H1 (cell line): ENCODE measurements at regions not wholly inside any gene's neighbourhood (a gene's known extent, or its start where the extent isn't known, plus 50 kb on each side); places are given as distances from the start of the nearest gene placed in this dataset.

ENCODE experiments used
- CTCF ChIA-PET: fragments of 300-600 bp; sonication (Branson Sonifier 250); formaldehyde crosslinking; loops from one replicate; lab custom pipeline; 2021; ENCODE audit not compliant: partially characterized antibody; lab: Charles Lee
- POLR2A ChIA-PET: fragments of 300-600 bp; sonication (Branson Sonifier 250); formaldehyde crosslinking; loops from one replicate; lab custom pipeline; 2021; ENCODE audit warnings: inconsistent platforms; ENCODE audit not compliant: partially characterized antibody; lab: Charles Lee
- DNase-seq, 2 experiments: peaks; one replicate each; pipeline versions ENCODE4 v3.0.0 to v3.0.0-alpha.2; 2010 to 2022; ENCODE audit warnings: low spot score in 2 of 2, low read depth in 1 of 2, mixed read lengths in 1 of 2
- FAIRE-seq: peaks from 2 replicates; lab custom pipeline; 2011; peaks lifted over from hg19 to GRCh38; lab: Jason Lieb, UNC
- H2AFZ ChIP-seq: 2 replicates; pipeline ENCODE4 v1.8.1; 2012; ENCODE audit warnings: low read length, inconsistent platforms
- H2AK5ac ChIP-seq: 2 replicates; pipeline ENCODE4 v1.6.1; 2013; ENCODE audit warnings: low read depth, low read length
- H2BK120ac ChIP-seq: replicated peaks from 2 replicates; pipeline ENCODE3; 2013; ENCODE audit warnings: low read depth, low read length, inconsistent platforms
- H2BK12ac ChIP-seq: 2 replicates; pipeline ENCODE4 v1.6.1; 2013; ENCODE audit warnings: low read depth, low read length
- H2BK15ac ChIP-seq: 2 replicates; pipeline ENCODE4 v1.6.1; 2013; ENCODE audit warnings: low read length
- H2BK20ac ChIP-seq: 2 replicates; pipeline ENCODE4 v1.6.1; 2013; ENCODE audit warnings: low read length
- H2BK5ac ChIP-seq: 2 replicates; pipeline ENCODE4 v1.6.1; 2013; ENCODE audit warnings: low read depth, low read length
- H3K14ac ChIP-seq: 2 replicates; pipeline ENCODE4 v1.6.1; 2013; ENCODE audit warnings: inconsistent platforms; ENCODE audit not compliant: insufficient read length
- H3K18ac ChIP-seq: 2 replicates; pipeline ENCODE4 v1.6.1; 2013; ENCODE audit warnings: low read length; ENCODE audit errors: extremely low read depth
- H3K23ac ChIP-seq: 2 replicates; pipeline ENCODE4 v1.6.1; 2013; ENCODE audit warnings: inconsistent platforms; ENCODE audit not compliant: insufficient read length
- H3K23me2 ChIP-seq: 2 replicates; pipeline ENCODE4 v1.6.1; 2013; ENCODE audit warnings: low read depth, low read length
- H3K27ac ChIP-seq: 2 replicates; pipeline ENCODE4 v1.6.1; 2011; ENCODE audit warnings: low read depth, low read length, inconsistent platforms
- H3K27me3 ChIP-seq, 4 experiments: replicated peaks in 1 of 4; 1 replicate in 1 of 4; 2 replicates in 3 of 4; pipeline versions ENCODE4 v1.6.1 to v1.8.1; 2011 to 2013; ENCODE audit warnings: low read length in 3 of 4, mild to moderate bottlenecking in 3 of 4, inconsistent platforms in 2 of 4, mixed read lengths in 2 of 4, moderate library complexity in 1 of 4; ENCODE audit not compliant: control insufficient read depth in 3 of 4, insufficient read depth in 3 of 4; ENCODE audit errors: extremely low read depth in 1 of 4
- H3K36me3 ChIP-seq, 4 experiments: 2 replicates each; pipeline versions ENCODE4 v1.6.1 to v1.8.1; 2011 to 2013; ENCODE audit warnings: mild to moderate bottlenecking in 4 of 4, low read length in 3 of 4, moderate library complexity in 2 of 4, control low read depth in 1 of 4, inconsistent platforms in 1 of 4; ENCODE audit not compliant: insufficient read depth in 4 of 4, control insufficient read depth in 2 of 4
- H3K4ac ChIP-seq: replicated peaks from 2 replicates; pipeline ENCODE3; 2013; ENCODE audit warnings: low read length, low read depth, mixed read lengths, inconsistent platforms; ENCODE audit not compliant: insufficient read length
- H3K4me1 ChIP-seq, 4 experiments: replicated peaks in 1 of 4; 1 replicate in 1 of 4; 2 replicates in 3 of 4; pipeline versions ENCODE4 v1.6.1 to v1.8.1; 2011 to 2013; ENCODE audit warnings: low read length in 3 of 4, inconsistent platforms in 2 of 4, mixed read lengths in 1 of 4; ENCODE audit not compliant: insufficient read depth in 4 of 4, control insufficient read depth in 3 of 4
- H3K4me2 ChIP-seq, 2 experiments: 2 replicates each; pipeline versions ENCODE4 v1.6.1 to v1.8.1; 2011 to 2013; ENCODE audit warnings: low read depth in 2 of 2, low read length in 2 of 2, control low read depth in 1 of 2, inconsistent platforms in 1 of 2, mild to moderate bottlenecking in 1 of 2; ENCODE audit not compliant: insufficient read depth in 1 of 2
- H3K4me3 ChIP-seq, 4 experiments: fragments of 200-600, 300-600 bp in 1 of 4; sonication (generic), shearing (Covaris generic), sonication (Bioruptor Twin) in 1 of 4; 2 replicates each; pipeline versions ENCODE4 v1.5.1 to v1.8.1; 2011 to 2016; ENCODE audit warnings: low read length in 4 of 4, low read depth in 3 of 4, control low read depth in 2 of 4, inconsistent platforms in 2 of 4, mild to moderate bottlenecking in 2 of 4, mixed read lengths in 1 of 4, moderate library complexity in 1 of 4; ENCODE audit not compliant: insufficient read depth in 2 of 4; ENCODE audit errors: extremely low read depth in 1 of 4
- H3K56ac ChIP-seq: replicated peaks from 2 replicates; pipeline ENCODE3; 2013; ENCODE audit warnings: low read depth, mild to moderate bottlenecking, mixed read lengths, low read length, inconsistent platforms; ENCODE audit not compliant: insufficient read length
- H3K79me1 ChIP-seq: 2 replicates; pipeline ENCODE4 v1.6.1; 2013; ENCODE audit warnings: low read depth, low read length, control low read depth
- H3K79me2 ChIP-seq, 2 experiments: 2 replicates each; pipeline versions ENCODE4 v1.6.1 to v1.8.1; 2012 to 2013; ENCODE audit warnings: low read length in 2 of 2, mild to moderate bottlenecking in 2 of 2, inconsistent platforms in 1 of 2; ENCODE audit not compliant: insufficient read depth in 2 of 2, control insufficient read depth in 1 of 2
- H3K9ac ChIP-seq, 4 experiments: replicated peaks in 1 of 4; 1 replicate in 1 of 4; 2 replicates in 3 of 4; pipeline versions ENCODE4 v1.6.1 to v1.8.1; 2011 to 2013; ENCODE audit warnings: low read depth in 3 of 4, low read length in 3 of 4, control low read depth in 2 of 4, mild to moderate bottlenecking in 2 of 4, moderate library complexity in 2 of 4, inconsistent platforms in 1 of 4; ENCODE audit errors: extremely low read depth in 1 of 4
- H3K9me3 ChIP-seq, 2 experiments: 2 replicates each; pipeline versions ENCODE4 v1.6.1 to v1.8.1; 2012 to 2013; ENCODE audit warnings: mild to moderate bottlenecking in 2 of 2, moderate library complexity in 2 of 2, control low read depth in 1 of 2, inconsistent platforms in 1 of 2, low read depth in 1 of 2, low read length in 1 of 2, mixed read lengths in 1 of 2; ENCODE audit not compliant: insufficient read depth in 2 of 2
- H4K20me1 ChIP-seq, 2 experiments: replicated peaks in 1 of 2; 2 replicates each; pipeline versions ENCODE3 to v1.8.1; 2011 to 2013; ENCODE audit warnings: inconsistent platforms in 2 of 2, low read length in 2 of 2, mild to moderate bottlenecking in 1 of 2; ENCODE audit not compliant: insufficient read depth in 2 of 2, control insufficient read depth in 1 of 2
- H4K5ac ChIP-seq: 2 replicates; pipeline ENCODE4 v1.6.1; 2013; ENCODE audit warnings: low read length, low read depth, mixed read lengths, inconsistent platforms; ENCODE audit not compliant: insufficient read length
- H4K8ac ChIP-seq: 2 replicates; pipeline ENCODE4 v1.8.0; 2013; ENCODE audit warnings: mild to moderate bottlenecking, moderate library complexity, low read length, inconsistent platforms; ENCODE audit not compliant: insufficient read depth; ENCODE audit errors: extremely low read depth
- H4K91ac ChIP-seq: replicated peaks from 2 replicates; pipeline ENCODE3; 2013; ENCODE audit warnings: low read length, mixed read lengths, inconsistent platforms; ENCODE audit not compliant: insufficient read length
- EGR1 ChIP-seq: IDR thresholded peaks from 2 replicates; pipeline ENCODE4 v1.6.1; 2011; ENCODE audit warnings: low read depth, low read length, borderline replicate concordance
- EZH2 ChIP-seq: fragments of 200-600 bp; sonication (generic); IDR thresholded peaks from 2 replicates; pipeline ENCODE4 v1.7.1; 2012; ENCODE audit warnings: low read depth, mild to moderate bottlenecking, moderate library complexity, low read length, inconsistent platforms; ENCODE audit not compliant: severe bottlenecking
- JUN ChIP-seq: IDR thresholded peaks from 2 replicates; pipeline ENCODE4 v1.6.1; 2011; ENCODE audit warnings: low read depth, mild to moderate bottlenecking, improper control_type of control experiment, low read length
- KDM5A ChIP-seq: fragments of 200-600 bp; IDR thresholded peaks from 2 replicates; pipeline ENCODE4 v1.7.1; 2012; ENCODE audit warnings: mild to moderate bottlenecking, low read length, inconsistent platforms, mixed read lengths
- NRF1 ChIP-seq: IDR thresholded peaks from 2 replicates; pipeline ENCODE4 v1.6.1; 2011; ENCODE audit warnings: mild to moderate bottlenecking, low read depth, low read length, improper control_type of control experiment
- POLR2AphosphoS5 ChIP-seq: IDR thresholded peaks from 2 replicates; pipeline ENCODE4 v1.6.1; 2011; ENCODE audit warnings: low read depth, low read length
- SIN3A ChIP-seq, 2 experiments: IDR thresholded peaks in 1 of 2; conservative IDR thresholded peaks in 1 of 2; 2 replicates each; pipeline ENCODE4 v1.6.1; 2011 to 2012; ENCODE audit warnings: low read length in 2 of 2, improper control_type of control experiment in 1 of 2, low read depth in 1 of 2, mild to moderate bottlenecking in 1 of 2
- SIRT6 ChIP-seq: IDR thresholded peaks from one replicate; pipeline ENCODE4 v1.7.1; 2012; ENCODE audit warnings: low read length, inconsistent platforms
- SP1 ChIP-seq: IDR thresholded peaks from 2 replicates; pipeline ENCODE4 v1.6.1; 2011; ENCODE audit warnings: low read depth, low read length
- SP2 ChIP-seq: IDR thresholded peaks from 2 replicates; pipeline ENCODE4 v1.6.1; 2012; ENCODE audit warnings: mild to moderate bottlenecking, low read length, inconsistent platforms
- YY1 ChIP-seq: IDR thresholded peaks from 2 replicates; pipeline ENCODE4 v1.6.1; 2011; ENCODE audit warnings: low read depth, mild to moderate bottlenecking, low read length
- WGBS, 2 experiments: shearing (Covaris generic) in 1 of 2; methylation state at CpG; one replicate each; pipeline versions ENCODE4 v1.1.6 to v1.1.7; 2013 to 2015; ENCODE audit warnings: low lambda C conversion rate in 2 of 2, mixed read lengths in 2 of 2, inconsistent platforms in 1 of 2, low coverage in 1 of 2, missing lambda C conversion rate in 1 of 2; ENCODE audit not compliant: insufficient replicate concordance in 2 of 2, insufficient coverage in 1 of 2, insufficient read length in 1 of 2; ENCODE audit errors: extremely low coverage in 1 of 2, missing lambda C conversion rate in 1 of 2; 5-methylcytosine and 5-hydroxymethylcytosine counted together
- TF ChIP-seq, protein P1 (sequence below): IDR thresholded peaks from 2 replicates; pipeline ENCODE4 v1.6.1; 2011; ENCODE audit warnings: low read length, improper control_type of control experiment

DNA sequence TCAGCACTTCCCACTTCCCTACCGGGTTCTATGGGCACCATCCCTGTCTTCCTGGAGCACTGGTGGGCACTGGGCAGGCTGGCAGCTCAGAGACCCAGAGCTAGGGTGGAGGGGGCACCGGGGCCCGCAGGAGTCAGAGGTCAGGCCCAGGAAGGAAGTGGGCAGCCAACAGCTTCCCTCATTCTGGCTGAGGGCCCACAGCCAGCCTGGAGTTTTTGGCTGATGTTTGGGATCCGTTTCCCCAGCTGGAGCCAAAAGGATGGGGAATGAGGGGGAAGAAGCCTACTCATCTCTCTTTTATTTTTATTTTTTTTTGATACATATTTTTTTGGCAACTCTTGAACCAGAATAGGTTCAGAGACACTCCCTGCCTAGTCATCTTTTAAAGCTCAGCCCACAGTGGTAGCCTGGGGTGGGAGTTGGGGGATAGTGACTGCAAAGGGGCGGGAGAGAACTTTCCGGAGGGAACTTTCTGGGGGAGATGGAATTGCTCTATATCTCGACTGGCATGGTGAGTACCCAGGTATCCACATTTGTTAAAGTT, 54.2 kb upstream of the MLN start:
- Histone ChIP-seq H3K9ac (no peak overlapping the region), H3K23me2 (no peaks in the 10 kb centered on the region), H3K4me2 (no peak overlapping the region), H4K20me1 (no peaks in the 10 kb centered on the region), H3K14ac (no peak overlapping the region), H2AFZ (no peak overlapping the region), H3K36me3 (no peaks in the 10 kb centered on the region), H3K23ac (no peak overlapping the region), H3K79me1 (no peaks in the 10 kb centered on the region), H3K27ac (no peak overlapping the region), H2BK120ac (no peak overlapping the region), H4K5ac (no peak overlapping the region), H3K4me1 (no peaks in the 10 kb centered on the region; a peak in 1 of 7 replicates), H2BK12ac (no peak overlapping the region), H3K4ac (no peak overlapping the region), H3K4me3 (no peak overlapping the region), H2BK15ac (no peak overlapping the region), H3K56ac (no peak overlapping the region), H3K79me2 (no peaks in the 10 kb centered on the region), H3K18ac (no peak overlapping the region), H3K27me3 (no peaks in the 10 kb centered on the region), H2BK20ac (no peak overlapping the region), H4K91ac (no peak overlapping the region), H2AK5ac (no peak overlapping the region), H3K9me3 (no peaks in the 10 kb centered on the region), H4K8ac (no peak overlapping the region)
- POLR2A ChIA-PET: no interaction called here
- FAIRE-seq: no peak
- CTCF ChIA-PET: interaction anchor here (1.0 to 11.6 kb wide), 5 partner anchors 88 to 205 kb away, joined by 3 to 87 read pairs (median 4); no protein-coding TSS in a partner anchor
- DNase-seq: no peak
- TF ChIP-seq, protein P1, sequence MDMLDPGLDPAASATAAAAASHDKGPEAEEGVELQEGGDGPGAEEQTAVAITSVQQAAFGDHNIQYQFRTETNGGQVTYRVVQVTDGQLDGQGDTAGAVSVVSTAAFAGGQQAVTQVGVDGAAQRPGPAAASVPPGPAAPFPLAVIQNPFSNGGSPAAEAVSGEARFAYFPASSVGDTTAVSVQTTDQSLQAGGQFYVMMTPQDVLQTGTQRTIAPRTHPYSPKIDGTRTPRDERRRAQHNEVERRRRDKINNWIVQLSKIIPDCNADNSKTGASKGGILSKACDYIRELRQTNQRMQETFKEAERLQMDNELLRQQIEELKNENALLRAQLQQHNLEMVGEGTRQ: no peak
- no peak for TF ChIP-seq EGR1
- TF ChIP-seq JUN: no peak
- no peak for TF ChIP-seq SP2
- TF ChIP-seq SP1: no peak
- TF ChIP-seq EZH2: no peak
- TF ChIP-seq SIN3A (conservative IDR thresholded peaks at IDR 0.05 in 1 of 2, IDR thresholded peaks at IDR 0.05 in 1 of 2; ENCODE audit: low read depth in 1 of 2, low read length in 2 of 2): no peak
- TF ChIP-seq POLR2AphosphoS5: no peak
- TF ChIP-seq SIRT6: no peak
- TF ChIP-seq NRF1: no peak
- TF ChIP-seq YY1: no peak
- TF ChIP-seq KDM5A: no peak
- TF ChIP-seq, all 59 proteins: peak for 0
- H2BK5ac ChIP-seq: no peak overlapping the region
- WGBS, 2 experiments: 94% methylated on average over 7 of the region's 7 CpGs; no CpG with 5 or more reads in 1 of the 2 experiments
